IPS-18a (cell line): ENCODE measurements at regions not wholly inside any gene's neighbourhood (a gene's known extent, or its start where the extent isn't known, plus 50 kb on each side); places are given as distances from the start of the nearest gene placed in this dataset.
"Not testable (repeated sequence)": the region's sequence is repeated elsewhere in the genome, so short reads cannot be mapped to it uniquely, and the experiment has no call there.

Experiments used
- H3K27ac ChIP-seq: one replicate; pipeline ENCODE4 v1.5.1; 2013; ENCODE audit warnings: low read length
- H3K27me3 ChIP-seq: one replicate; pipeline ENCODE4 v1.6.1; 2013; ENCODE audit warnings: mild to moderate bottlenecking, low read length; ENCODE audit not compliant: control insufficient read depth, insufficient read depth
- H3K36me3 ChIP-seq: one replicate; pipeline ENCODE4 v1.6.1; 2013; ENCODE audit warnings: low read depth, low read length; ENCODE audit not compliant: control insufficient read depth
- H3K4me1 ChIP-seq: one replicate; pipeline ENCODE4 v1.6.1; 2013; ENCODE audit warnings: low read depth, low read length; ENCODE audit not compliant: control insufficient read depth
- H3K4me3 ChIP-seq: one replicate; pipeline ENCODE4 v1.5.1; 2013; ENCODE audit warnings: low read length
- H3K9ac ChIP-seq: one replicate; pipeline ENCODE4 v1.6.1; 2013; ENCODE audit warnings: mild to moderate bottlenecking, low read length, moderate library complexity
- H3K9me3 ChIP-seq: one replicate; pipeline ENCODE4 v1.6.1; 2013; ENCODE audit warnings: low read depth, low read length; ENCODE audit not compliant: control insufficient read depth

DNA sequence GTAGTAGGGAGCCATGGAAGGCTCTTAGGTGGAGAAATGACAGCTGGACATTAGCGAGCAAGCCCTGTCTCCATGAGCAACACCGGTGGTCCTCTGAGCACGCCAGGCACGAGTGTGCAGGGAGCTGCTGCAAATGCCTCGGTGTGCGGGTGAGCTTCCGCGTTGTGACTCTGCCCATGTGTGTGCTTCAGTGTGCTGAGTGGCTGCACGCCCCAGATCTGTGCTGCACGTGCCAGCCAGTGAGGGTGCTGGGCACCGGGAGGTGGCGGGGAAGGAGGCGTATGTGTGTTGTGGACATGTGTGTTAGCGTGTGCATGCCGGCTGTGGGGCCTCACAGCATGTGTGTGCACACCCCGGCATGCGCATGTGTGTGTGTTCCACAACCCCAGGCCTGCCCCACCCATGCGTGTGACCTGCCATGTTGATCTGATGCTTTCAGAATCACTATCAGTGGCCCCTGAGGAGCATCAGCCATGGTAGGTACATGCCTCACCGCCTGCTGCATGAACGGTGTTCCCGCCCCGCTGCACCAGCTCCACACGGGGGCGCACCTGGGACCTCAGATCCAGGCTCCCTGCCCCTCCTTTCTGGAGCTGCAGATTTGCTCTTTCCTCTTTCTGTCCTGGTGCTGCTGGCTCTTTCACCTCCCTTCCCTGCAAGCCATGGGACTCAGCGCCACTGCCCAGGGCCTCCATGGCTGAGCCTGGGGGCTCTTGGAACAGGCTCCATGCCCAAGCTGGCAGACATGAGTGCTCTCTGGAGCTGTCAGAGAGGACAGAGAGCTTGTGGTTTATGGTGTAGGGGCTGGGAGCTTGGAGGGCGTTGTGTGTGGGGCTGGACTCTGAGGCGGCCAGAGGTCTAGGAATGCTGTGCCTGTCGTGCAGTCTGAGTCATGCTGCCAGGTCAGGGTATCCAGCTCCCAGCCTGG is 169.4 kb downstream of the TBC1D2B start:
- no peak overlapping the region for H3K4me3 ChIP-seq
- no peaks in the 10 kb centered on the region for H3K27me3 ChIP-seq
- no peaks in the 10 kb centered on the region for H3K4me1 ChIP-seq
- no peaks in the 10 kb centered on the region for H3K36me3 ChIP-seq
- no peak overlapping the region for H3K27ac ChIP-seq
- no peak overlapping the region for H3K9ac ChIP-seq
- H3K9me3 ChIP-seq: no peaks in the 10 kb centered on the region

- H3K9me3 ChIP-seq, H3K27me3 ChIP-seq, H3K9ac ChIP-seq, H3K36me3 ChIP-seq, H3K4me3 ChIP-seq, H3K4me1 ChIP-seq, H3K27ac ChIP-seq: not testable (repeated sequence)
Measured at GRCh38 chr15:77906062-77906990, 171.2 kb downstream of the TBC1D2B start.

DNA sequence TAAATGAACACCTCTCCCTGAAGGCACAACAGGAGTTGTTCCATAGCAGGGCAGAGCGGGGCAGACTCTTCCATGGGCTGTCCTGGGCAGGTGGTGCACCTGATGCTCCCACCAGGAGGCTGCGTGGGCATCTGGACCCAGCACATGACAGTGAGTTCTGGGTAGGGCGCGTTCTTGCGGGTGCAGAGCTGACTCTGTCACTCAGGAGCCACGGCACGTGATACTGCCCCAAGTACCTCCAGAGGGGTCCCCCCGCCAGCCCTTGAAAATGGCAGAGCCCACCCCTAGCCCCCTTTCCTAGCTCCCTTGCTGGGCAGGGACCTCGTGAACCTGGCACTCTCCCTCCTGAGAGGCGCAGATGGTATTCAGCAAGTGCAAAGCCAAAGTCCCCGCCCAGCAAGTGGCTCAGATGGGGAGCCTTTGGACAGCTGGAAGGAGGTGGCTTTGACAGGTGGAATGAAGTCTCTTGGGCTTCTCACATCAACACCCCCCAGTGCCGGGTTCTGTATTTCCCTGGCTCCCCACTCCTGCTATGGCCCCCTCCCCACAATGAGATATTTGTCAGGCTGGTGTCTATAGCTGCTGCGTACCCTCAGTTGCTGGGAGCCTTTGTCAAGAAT is 172.1 kb downstream of the TBC1D2B start:
- H3K4me1 ChIP-seq: no peaks in the 10 kb centered on the region
- no peaks in the 10 kb centered on the region for H3K9me3 ChIP-seq
- no peak overlapping the region for H3K4me3 ChIP-seq
- no peaks in the 10 kb centered on the region for H3K36me3 ChIP-seq
- no peak overlapping the region for H3K27ac ChIP-seq
- H3K9ac ChIP-seq: no peak overlapping the region
- H3K27me3 ChIP-seq: no peaks in the 10 kb centered on the region

DNA sequence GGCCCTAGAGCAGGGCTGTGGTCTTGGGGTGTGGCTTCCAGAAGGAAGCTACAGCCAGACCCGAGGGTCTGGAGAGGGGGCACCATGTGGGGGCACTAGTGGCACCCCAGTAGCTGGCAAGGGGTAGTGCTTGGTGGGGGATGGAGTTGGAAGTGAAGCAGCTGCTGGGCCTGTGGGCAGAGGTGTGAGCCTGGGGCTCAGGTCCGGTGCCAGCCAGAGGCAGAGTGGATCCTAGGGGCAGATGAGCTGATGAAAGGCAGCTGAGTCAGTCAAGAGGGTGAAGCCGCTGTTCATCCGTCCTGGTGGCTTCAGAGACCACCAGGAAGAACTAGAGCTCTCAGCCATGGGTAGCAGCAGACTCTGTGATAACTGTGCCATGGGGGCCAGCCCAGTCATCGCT is 172.6 kb downstream of the TBC1D2B start:
- Histone ChIP-seq H3K27me3 (no peaks in the 10 kb centered on the region), H3K4me1 (no peaks in the 10 kb centered on the region), H3K9ac (no peak overlapping the region), H3K4me3 (no peak overlapping the region), H3K36me3 (no peaks in the 10 kb centered on the region), H3K9me3 (no peaks in the 10 kb centered on the region), H3K27ac (no peak overlapping the region)

GRCh38 chr15:77904436-77904821 is 173.1 kb downstream of the TBC1D2B start:
- Histone ChIP-seq H3K4me1 (no peaks in the 10 kb centered on the region), H3K4me3 (no peak overlapping the region), H3K27ac (no peak overlapping the region), H3K9me3 (no peaks in the 10 kb centered on the region), H3K9ac (no peak overlapping the region), H3K27me3 (no peaks in the 10 kb centered on the region), H3K36me3 (no peaks in the 10 kb centered on the region)

DNA sequence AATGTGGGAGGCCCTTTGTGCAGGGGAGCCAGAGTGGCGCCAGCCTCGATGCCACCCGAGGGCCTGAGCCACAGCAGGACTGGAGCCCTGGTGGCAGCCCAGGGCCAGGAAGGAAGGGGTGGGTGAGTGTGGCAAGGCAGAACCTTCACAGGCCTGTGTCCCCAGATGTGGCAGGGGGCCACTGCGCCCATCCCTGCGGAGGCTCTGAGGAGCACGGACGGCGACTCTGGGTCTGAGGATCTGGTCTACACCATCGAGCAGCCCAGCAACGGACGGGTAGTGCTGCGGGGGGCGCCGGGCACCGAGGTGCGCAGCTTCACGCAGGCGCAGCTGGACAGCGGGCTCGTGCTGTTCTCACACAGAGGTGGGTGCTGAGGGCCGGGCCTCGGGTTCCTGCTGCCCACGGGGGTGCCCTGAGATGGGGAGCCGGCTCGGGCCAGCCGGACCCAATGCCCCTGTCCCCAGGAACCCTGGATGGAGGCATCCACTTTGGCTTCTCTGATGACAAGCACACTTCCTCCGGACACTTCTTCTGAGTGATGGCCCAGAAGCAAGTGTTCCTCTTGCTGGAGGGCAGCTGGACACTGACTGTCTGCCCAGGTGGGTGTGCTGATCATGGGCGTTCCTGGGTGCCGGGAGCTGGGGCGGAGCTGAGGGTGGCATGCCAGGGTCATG is 173.6 kb downstream of the TBC1D2B start:
- not testable (repeated sequence) for H3K9ac ChIP-seq, H3K27ac ChIP-seq, H3K27me3 ChIP-seq, H3K4me1 ChIP-seq, H3K36me3 ChIP-seq, H3K9me3 ChIP-seq, H3K4me3 ChIP-seq

DNA sequence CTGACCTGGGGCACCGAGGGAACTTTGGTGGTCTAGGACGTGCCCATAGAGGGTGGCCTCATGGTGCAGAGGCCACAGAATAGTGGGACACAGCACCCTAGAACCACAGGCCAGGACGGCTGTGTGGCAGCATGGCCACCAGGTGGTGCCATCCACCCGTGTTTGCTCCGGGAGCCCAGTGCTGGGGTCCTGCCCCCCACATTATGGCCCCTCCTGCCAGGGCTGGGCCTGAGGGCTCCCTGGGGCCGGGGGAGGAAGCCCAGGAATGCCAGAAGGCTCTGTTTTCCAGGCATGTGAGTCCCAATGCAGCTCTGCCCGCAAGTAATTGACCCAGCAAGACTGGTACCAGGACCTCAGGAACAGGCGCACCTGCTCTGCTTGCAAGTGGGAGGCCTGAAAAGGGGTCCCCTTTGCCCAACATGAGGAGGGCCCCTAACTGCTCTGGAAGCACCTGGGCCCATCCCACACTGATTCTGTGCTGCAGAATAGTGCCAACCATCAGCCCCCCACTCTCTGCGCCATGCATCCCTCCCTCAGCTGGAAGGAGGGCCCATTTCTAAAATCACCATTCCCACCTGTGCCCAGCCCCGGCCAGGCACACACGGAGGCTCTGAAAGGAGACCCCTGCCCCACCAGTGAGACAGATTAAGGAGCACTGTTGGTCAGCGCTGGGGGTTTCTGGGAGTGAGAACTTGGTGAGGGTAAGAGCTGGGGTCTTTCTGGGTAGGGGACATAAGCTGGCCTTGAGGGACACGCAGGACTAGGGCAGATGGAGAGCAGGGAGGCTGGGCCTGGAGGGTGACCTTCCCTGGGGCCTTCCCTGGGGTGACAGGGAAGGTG is 174.4 kb downstream of the TBC1D2B start:
- H3K4me3 ChIP-seq, H3K36me3 ChIP-seq, H3K9ac ChIP-seq, H3K27me3 ChIP-seq, H3K9me3 ChIP-seq, H3K4me1 ChIP-seq, H3K27ac ChIP-seq: not testable (repeated sequence)

DNA sequence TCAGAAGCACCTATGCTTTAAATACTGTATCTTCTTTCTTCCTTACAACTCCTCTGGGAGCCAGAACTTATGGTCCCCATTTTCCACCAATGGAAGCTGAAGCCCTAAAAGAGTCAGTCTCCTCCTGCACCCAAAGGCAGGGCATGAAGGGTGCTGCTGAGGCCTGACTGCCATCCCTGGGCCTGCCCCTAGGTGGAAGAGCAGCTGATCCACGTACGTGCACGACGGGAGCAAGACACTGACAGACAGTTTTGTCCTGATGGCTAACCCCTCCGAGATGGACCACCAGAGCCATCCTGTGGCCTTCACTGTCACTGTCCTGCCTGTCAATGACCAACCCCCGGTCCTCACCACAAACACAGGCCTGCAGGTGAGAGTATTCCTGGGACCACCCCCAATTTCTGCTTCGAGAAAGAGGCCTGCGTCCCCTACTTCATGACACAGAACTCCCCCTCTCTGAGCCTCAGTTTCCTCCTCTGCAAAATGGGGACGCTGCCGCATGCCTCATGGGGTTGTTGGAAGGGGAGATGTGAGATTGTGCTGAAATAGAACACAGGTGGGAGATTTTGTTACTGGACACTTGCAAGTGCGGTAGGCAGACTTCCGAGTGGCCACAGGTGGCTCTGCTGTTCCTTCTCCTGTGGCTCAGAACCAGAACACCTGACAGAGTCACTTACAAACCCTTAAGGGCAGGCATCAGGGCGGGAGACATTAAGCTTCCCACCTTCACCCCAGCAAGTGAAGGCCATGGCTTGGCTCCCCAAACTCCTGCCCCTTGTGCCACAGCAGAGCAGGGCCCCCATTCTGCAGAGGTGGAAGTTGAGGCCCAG is 175.4 kb downstream of the TBC1D2B start:
- no peaks in the 10 kb centered on the region for H3K36me3 ChIP-seq
- H3K4me1 ChIP-seq: no peaks in the 10 kb centered on the region
- H3K27ac ChIP-seq: no peak overlapping the region
- H3K4me3 ChIP-seq: no peak overlapping the region
- H3K9ac ChIP-seq: no peak overlapping the region
- H3K27me3 ChIP-seq: no peaks in the 10 kb centered on the region
- no peaks in the 10 kb centered on the region for H3K9me3 ChIP-seq

DNA sequence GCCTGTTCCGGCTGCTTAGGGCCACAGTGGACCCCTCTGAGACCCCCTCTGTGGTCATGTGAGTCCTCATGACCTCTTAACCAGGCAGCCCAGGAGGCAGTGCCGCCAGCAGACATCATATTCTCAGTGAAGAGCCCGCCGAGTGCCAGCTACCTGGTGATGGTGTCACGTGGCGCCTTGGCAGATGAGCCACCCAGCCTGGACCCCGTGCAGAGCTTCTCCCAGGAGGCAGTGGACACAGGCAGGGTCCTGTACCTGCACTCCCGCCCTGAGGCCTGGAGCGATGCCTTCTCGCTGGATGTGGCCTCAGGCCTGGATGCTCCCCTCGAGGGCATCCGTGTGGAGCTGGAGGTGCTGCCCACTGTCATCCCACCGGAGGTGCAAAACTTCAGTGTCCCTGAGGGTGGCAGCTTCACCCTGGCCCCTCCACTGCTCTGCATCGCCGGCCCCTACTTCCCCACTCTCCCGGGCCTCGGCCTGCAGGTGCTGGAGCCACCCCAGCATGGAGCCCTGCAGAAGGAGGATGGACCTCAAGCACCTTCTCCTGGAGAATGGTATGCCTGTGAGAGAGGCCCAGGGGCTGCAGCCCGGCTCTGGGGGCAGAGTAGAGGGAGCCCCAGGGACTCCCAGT is 176.1 kb downstream of the TBC1D2B start:
- Histone ChIP-seq H3K36me3 (no peaks in the 10 kb centered on the region), H3K27ac (no peak overlapping the region), H3K27me3 (no peaks in the 10 kb centered on the region), H3K9ac (no peak overlapping the region), H3K9me3 (no peaks in the 10 kb centered on the region), H3K4me3 (no peak overlapping the region), H3K4me1 (no peaks in the 10 kb centered on the region)
